GM19351 (cell line): ENCODE measurements at regions not wholly inside any gene's neighbourhood (a gene's known extent, or its start where the extent isn't known, plus 50 kb on each side); places are given as distances from the start of the nearest gene placed in this dataset.

Experiments used
- ATAC-seq: cut with Tn5 transposase; IDR thresholded peaks from one replicate; pipeline ENCODE4 v1.9.1; 2021; ENCODE audit warnings: mild to moderate bottlenecking, moderate library complexity; ENCODE audit not compliant: unreplicated experiment

DNA sequence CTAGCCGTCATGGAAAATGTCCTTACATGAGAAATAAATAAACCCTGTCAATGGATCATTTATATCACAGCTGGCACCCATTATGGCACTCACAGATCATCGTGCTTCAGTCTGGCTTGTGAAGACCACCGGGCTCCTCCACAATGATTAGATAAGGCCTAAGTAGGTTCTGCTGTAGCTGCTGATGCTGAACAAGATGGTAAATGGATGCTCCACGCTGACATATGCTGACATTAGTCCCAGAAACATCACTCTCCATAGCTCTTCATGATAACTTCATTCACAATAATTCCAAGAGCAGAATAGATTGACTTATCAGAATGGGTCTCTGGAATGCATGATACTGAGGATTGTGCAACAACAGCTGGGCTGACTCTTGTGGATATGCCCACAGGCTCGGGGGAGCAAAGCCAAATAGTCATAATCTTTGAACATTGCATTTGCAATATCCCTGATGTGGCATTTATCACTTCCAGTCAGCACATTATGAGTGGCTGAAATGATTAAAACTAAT is 63.8 kb upstream of the RXFP2 start:
- no peak for ATAC-seq

DNA sequence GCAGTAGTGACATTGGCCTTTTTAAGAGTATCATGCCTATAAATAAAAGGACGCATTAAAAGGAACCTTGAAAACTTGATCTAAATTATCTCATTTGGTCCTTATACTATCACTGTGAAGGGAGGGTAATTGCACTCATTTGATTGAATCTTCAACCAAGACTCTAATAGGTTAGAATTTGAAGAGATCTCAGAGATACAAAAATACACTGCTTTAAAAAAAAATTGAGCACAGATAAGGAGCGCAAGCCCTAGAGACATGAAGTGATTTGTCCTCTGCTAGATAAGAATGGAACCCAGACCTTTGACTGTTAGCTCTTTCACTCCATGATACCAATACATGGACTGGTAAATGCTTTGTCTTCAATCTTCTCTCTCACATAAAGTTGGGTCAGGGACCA is 58.2 kb upstream of the RXFP2 start:
- no peak for ATAC-seq

DNA sequence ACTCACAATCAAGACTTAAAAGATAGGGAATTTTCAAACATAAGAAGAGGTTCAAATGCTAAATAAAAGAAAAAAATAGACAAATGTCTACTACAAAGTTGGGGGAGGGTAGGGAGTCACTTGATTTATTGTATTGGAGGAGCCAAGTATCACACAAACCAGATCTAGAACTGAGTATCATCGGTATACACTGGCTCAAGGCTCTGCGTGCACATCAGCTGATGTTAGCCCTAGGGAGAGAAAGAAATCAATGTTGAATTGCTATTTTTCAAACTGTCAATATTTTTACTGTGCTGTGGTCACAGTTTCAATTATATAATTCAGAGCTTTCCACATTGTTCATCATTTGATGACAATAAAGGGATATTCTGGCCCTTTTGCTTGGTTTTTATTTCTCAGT is 54.9 kb upstream of the RXFP2 start:
- no peak for ATAC-seq

DNA sequence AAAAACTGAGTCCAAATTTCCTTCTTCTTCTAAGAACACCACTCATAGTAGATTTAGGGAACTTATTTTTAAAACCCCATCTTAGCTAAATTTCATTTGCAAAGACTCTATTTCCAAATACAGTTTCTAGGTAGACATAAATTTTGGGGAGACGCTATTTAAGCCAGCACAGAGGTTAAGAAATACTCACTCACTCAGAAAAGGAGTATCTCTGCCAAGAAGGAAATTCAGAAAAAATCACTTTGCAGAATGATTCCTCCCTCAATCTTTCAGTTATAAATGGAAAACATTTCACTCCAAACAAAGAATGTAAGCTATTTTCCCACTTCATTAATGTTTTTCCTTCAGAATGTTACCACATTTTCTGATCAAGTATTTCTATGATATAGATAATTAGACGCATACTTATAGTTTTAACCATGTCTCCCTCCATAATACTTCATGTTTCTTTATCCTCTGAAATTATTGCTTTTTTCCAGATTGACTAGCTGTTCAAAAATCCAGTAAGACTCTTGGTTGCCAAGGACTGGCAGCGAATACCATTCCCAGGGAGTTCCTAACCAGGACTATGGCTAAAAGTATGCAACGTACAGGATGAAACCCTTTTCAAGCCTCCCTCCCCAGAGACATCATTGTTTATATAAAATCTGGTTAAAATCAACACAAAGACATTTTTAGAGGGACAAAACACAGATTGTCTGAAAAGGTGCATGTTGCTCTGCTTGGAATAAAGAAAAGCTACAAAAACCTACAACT is 52.5 kb upstream of the RXFP2 start:
- ATAC-seq: no peak
